Loucy (cell line): ENCODE measurements at regions not wholly inside any gene's neighbourhood (a gene's known extent, or its start where the extent isn't known, plus 50 kb on each side); places are given as distances from the start of the nearest gene placed in this dataset.

Experiments
- CTCF ChIP-seq: fragments of 200-600 bp; sonication (generic); conservative IDR thresholded peaks from 2 replicates; pipeline ENCODE4 v1.5.1; 2014; ENCODE audit warnings: mild to moderate bottlenecking, antibody characterized with exemption, low read length
- EZH2phosphoT487 ChIP-seq: fragments of 200-600 bp; IDR thresholded peaks from 2 replicates; pipeline ENCODE4 v1.6.1; 2018; ENCODE audit warnings: antibody characterized with exemption, mild to moderate bottlenecking, moderate library complexity, borderline replicate concordance

GRCh38 chr17:21551081-21551881, 141.0 kb upstream of the KCNJ18 start:
- TF ChIP-seq CTCF (no peak), EZH2phosphoT487 (no peak)
